Ovary (tissue), 7 donors: ENCODE measurements at regions not wholly inside any gene's neighbourhood (a gene's known extent, or its start where the extent isn't known, plus 50 kb on each side); places are given as distances from the start of the nearest gene placed in this dataset.

Experiments
- DNase-seq, 5 donors: peaks; one replicate each; pipeline ENCODE4 v3.0.0-alpha.2; 2019 to 2020
- H3K27ac ChIP-seq, 2 donors: fragments of 200-600 bp; one replicate each; pipeline versions ENCODE4 v1.5.1 to v1.8.0; 2019 to 2022
- H3K27me3 ChIP-seq: fragments of 200-600 bp; one replicate; pipeline ENCODE4 v1.8.0; 2022
- H3K36me3 ChIP-seq: fragments of 200-600 bp; sonication (generic); one replicate; pipeline ENCODE4 v1.5.1; 2019
- H3K4me1 ChIP-seq: one replicate; pipeline ENCODE4 v1.8.1; 2013; ENCODE audit warnings: mild to moderate bottlenecking, moderate library complexity; ENCODE audit not compliant: insufficient read depth
- H3K4me3 ChIP-seq: fragments of 200-600 bp; sonication (generic); one replicate; pipeline ENCODE4 v1.5.1; 2017
- H3K9me3 ChIP-seq, 2 donors: fragments of 200-600 bp in 1 of 2; sonication (generic) in 1 of 2; one replicate each; pipeline versions ENCODE4 v1.5.1 to v1.8.1; 2013 to 2019; ENCODE audit warnings: mild to moderate bottlenecking in 1 of 2, moderate library complexity in 1 of 2
- CTCF ChIP-seq, 3 donors: fragments of 450-650 bp in 2 of 3; fragments of 200-600 bp in 1 of 3; IDR thresholded peaks; one replicate each; pipeline versions ENCODE4 v1.5.1 to v1.8.0; 2016 to 2022; ENCODE audit warnings: antibody characterized with exemption in 3 of 3, mild to moderate bottlenecking in 1 of 3
- EP300 ChIP-seq: sonication (generic); formaldehyde crosslinking; IDR thresholded peaks from one replicate; pipeline ENCODE4 v1.6.1; 2017; ENCODE audit warnings: antibody characterized with exemption
- POLR2A ChIP-seq: fragments of 450-650 bp; IDR thresholded peaks from one replicate; pipeline ENCODE4 v1.6.1; 2017; ENCODE audit warnings: antibody characterized with exemption, mild to moderate bottlenecking, moderate library complexity
- whole genome bisulfite sequencing, 3 donors: extraction: QIAGEN DNeasy Blood & Tissue Kit in 1 of 3; methylation state at CpG; one replicate each; pipeline versions ENCODE4 v1.1.5 to v1.1.7; 2013 to 2017; 5-methylcytosine and 5-hydroxymethylcytosine counted together
- intact Hi-C, 4 donors: fragments of 100-400 bp; cut with DNase I; formaldehyde crosslinking; loops; one replicate each; pipeline versions ENCODE4 v1.11.0 to v1.15.1; 2022 to 2023
- donor health status: DM: no; HTN: no; CAD: no; lungs with moderate emphysema.
- donor health status: DM: no; HTN: no; CAD: no.
- donor health status: Bipolar disorder and iron deficiency.
- donor health status: DM: no; HTN: no; CAD: no.
- donor health status: DM: yes; HTN: yes; CAD: no.

- TF ChIP-seq EP300 = no peak
- no peak for TF ChIP-seq CTCF (IDR thresholded peaks at IDR 0.05)
- TF ChIP-seq POLR2A = no peak
- Histone ChIP-seq H3K9me3 (no peaks in the 10 kb centered on the region), H3K4me3 (no peak overlapping the region), H3K4me1 (no peaks in the 10 kb centered on the region), H3K27me3 (no peaks in the 10 kb centered on the region), H3K27ac (no peak overlapping the region), H3K36me3 (no peaks in the 10 kb centered on the region)
- intact Hi-C loops = loop anchor here in 1 of 4 donors (5.0 kb wide), 1 partner anchor 1008 kb away; no protein-coding TSS in a partner anchor
- DNase-seq = no peak
Observed at GRCh38 chr5:97729938-97730337, 546.9 kb upstream of the RIOK2 start.

DNA sequence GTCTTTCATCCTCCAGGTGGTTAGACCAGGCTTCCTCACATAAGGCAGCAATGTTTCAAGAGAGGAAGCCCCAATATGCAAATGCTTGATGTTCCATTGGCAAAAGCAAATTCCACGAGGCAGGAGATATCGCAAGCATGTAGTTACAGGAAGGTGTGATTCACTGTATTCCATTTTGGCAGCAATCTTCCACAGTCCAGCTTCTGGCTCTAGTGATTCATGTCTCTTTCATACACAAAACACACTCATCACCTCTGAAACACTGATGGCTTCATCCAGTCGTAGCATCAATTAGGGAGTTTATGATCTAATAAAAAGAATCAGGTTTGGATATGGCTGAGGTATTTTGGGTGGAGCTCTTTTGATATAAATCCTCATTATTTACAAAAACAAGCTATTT, 552.2 kb upstream of the RIOK2 start:
- Histone ChIP-seq H3K9me3 (no peaks in the 10 kb centered on the region), H3K4me3 (no peak overlapping the region), H3K27me3 (no peaks in the 10 kb centered on the region), H3K4me1 (no peaks in the 10 kb centered on the region), H3K36me3 (no peaks in the 10 kb centered on the region), H3K27ac (no peak overlapping the region)
- 63 to 74% (median 65%) methylated on average over 3 of the region's 3 CpGs for WGBS, 3 donors
- intact Hi-C loops = no loop called here
- TF ChIP-seq POLR2A = no peak
- no peak for TF ChIP-seq CTCF (IDR thresholded peaks at IDR 0.05)
- TF ChIP-seq EP300 = no peak
- no peak for DNase-seq

- DNase-seq = no peak
- no peaks in the 10 kb centered on the region for H3K4me1 ChIP-seq
- no peaks in the 10 kb centered on the region for H3K9me3 ChIP-seq
- no peak overlapping the region for H3K4me3 ChIP-seq
- no peak overlapping the region for H3K27ac ChIP-seq
- TF ChIP-seq EP300 (no peak), CTCF (IDR thresholded peaks at IDR 0.05) (no peak), POLR2A (no peak)
- no peaks in the 10 kb centered on the region for H3K36me3 ChIP-seq
- H3K27me3 ChIP-seq = no peaks in the 10 kb centered on the region
- intact Hi-C loops = no loop called here
- 90 to 93% (median 92%) methylated on average over 6 of the region's 6 CpGs for WGBS, 3 donors
Observed at GRCh38 chr5:97737608-97738007, 554.6 kb upstream of the RIOK2 start.

DNA sequence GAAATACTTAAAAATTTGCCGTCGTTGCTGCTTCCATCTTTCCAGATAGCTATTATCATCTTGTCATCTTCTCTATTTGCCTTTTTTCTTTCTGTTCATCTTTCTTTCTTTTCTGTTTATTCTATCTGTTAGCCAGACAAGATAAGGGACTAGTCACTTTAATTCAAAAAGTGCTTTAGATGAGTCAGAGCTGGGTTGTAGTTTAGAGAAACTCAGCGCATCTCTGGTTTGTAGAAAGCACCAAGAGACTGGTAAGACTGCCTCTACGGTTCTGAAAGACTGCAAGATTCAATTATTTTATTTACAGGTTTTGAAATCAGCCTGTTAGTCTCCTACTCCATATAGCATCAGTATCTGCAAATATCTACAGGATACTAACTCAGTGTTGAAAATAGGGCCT, 562.8 kb upstream of the RIOK2 start:
- H3K9me3 ChIP-seq = no peaks in the 10 kb centered on the region
- H3K36me3 ChIP-seq = no peaks in the 10 kb centered on the region
- TF ChIP-seq POLR2A = no peak
- no peak for TF ChIP-seq EP300
- no peak for TF ChIP-seq CTCF (IDR thresholded peaks at IDR 0.05)
- intact Hi-C loops = no loop called here
- no peak overlapping the region for H3K27ac ChIP-seq
- H3K27me3 ChIP-seq = no peaks in the 10 kb centered on the region
- H3K4me3 ChIP-seq = no peak overlapping the region
- H3K4me1 ChIP-seq = no peaks in the 10 kb centered on the region
- WGBS, 3 donors = 90 to 93% (median 93%) methylated on average over 4 of the region's 4 CpGs
- no peak for DNase-seq

- no peaks in the 10 kb centered on the region for H3K36me3 ChIP-seq
- no peak overlapping the region for H3K4me3 ChIP-seq
- no peak overlapping the region for H3K27ac ChIP-seq
- no peaks in the 10 kb centered on the region for H3K9me3 ChIP-seq
- WGBS, 3 donors = 23 to 32% (median 26%) methylated on average over 2 of the region's 2 CpGs
- DNase-seq = no peak
- intact Hi-C loops = no loop called here
- no peaks in the 10 kb centered on the region for H3K27me3 ChIP-seq
- no peak for TF ChIP-seq CTCF (IDR thresholded peaks at IDR 0.05)
- TF ChIP-seq POLR2A = no peak
- TF ChIP-seq EP300 = no peak
- no peaks in the 10 kb centered on the region for H3K4me1 ChIP-seq
Observed at GRCh38 chr5:97750576-97750975, 567.5 kb upstream of the RIOK2 start.
